Stimulated activated CD4-positive, alpha-beta T cell treated with anti-CD3 and anti-CD28 coated beads, Interleukin-1b, Interleukin-23, amount 100 ng/mL, for 1 hour (primary cell): ENCODE measurements at regions not wholly inside any gene's neighbourhood (a gene's known extent, or its start where the extent isn't known, plus 50 kb on each side); places are given as distances from the start of the nearest gene placed in this dataset.

ENCODE experiments used
- DNase-seq, 2 donors: peaks; one replicate each; pipeline ENCODE4 v3.0.0-alpha.2; 2020; ENCODE audit warnings: low read depth in 2 of 2

DNA sequence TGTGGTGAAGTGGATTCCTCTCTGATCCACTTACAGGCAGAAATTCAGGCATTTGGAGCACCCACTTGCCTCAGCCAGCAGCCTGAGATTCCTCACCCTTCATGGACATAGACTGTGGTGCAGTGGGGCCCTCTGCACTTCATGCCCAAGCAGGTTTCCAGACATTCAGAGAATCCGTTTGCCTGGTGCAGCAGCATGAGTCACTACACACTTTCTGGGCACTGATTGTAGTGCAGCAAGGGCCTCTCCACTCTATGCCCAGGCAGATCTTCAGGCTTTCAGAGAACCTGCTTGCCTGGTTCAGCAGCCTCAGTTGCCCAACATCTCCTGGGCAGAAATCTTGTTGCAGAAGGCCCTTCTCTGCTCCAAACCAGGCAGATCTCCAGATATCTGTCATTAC, 920.9 kb downstream of the SLITRK5 start:
- no peak for DNase-seq

DNA sequence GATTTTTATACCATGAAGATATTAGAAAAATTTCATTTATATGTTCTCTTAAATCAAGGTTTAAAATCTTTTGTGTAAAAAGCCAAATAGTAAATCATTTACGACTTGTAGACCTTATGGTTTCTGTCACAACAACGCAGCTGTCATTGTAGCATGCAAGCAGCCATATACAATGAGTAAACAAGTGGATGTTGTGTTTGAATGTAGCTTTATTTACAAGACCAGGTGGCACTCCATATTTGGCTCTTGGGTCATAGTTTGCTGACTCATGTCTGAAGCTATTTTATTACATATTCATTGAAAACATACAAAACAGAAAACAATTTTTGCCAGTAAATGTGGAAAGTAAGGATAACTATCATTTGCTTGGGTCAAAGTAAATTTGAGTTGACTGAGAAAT, 930.8 kb downstream of the SLITRK5 start:
- no peak for DNase-seq

DNA sequence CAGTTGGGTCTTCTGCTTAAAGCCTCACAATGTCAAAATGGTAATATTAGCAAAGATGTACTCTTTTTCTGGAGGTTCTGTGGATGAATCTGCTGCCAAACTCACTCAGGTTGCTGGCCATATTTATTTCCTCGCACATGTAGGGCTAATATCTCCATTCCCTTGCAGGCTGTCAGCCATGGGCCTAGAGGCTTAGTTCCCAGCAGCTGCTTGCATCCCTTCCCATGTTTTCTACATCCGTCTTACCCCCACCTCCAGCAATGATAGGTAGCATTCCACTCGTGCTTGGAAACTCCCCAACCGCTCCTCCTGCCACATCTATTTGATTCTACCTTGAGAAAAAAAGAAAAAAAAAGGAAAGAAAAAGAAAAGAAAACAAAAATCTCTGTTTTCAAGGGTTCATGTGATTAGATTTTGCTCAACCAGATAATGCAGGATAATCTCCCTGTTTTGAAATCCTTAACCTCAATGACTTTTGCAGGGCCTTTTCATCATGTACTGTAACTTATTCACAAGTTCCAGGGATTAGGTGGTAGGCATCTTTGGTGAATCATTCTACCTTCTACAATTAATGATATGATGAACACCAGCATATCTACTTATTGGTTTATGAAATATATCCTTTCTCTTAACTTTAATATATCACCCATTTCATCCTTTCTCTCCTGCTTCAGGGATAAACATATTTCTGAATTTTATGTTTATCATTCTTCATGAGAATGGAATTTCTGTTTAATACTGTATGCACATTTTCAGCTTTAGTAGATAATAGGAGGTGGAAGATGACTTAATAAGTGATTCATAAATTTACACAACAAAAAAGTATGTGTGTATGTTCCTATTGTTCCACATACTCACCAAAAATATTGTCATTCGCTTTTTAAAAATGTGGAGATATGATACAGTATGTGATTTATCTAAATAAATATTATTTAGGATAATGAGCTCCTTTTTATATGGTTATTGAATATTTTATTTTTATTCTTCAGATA, 931.9 kb downstream of the SLITRK5 start:
- DNase-seq: no peak

DNA sequence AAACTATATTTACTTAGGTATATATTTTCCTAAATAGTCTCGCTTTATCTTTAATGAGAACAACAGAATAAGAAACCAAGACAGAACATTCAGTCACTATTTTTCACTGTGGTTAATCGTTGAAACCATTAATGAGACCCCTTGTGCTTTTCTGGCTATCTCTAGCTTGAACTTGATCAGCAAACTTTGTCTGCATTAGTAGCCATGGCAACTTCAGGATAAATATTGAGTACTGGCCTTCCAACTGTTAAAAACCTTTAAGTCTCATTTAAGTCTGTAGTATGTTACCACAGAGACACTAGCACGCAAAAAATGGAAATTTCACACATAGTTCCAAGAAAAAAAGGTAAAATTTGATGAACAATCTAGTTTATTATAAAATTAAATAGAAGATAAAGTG, 946.0 kb downstream of the SLITRK5 start:
- DNase-seq: no peak

DNA sequence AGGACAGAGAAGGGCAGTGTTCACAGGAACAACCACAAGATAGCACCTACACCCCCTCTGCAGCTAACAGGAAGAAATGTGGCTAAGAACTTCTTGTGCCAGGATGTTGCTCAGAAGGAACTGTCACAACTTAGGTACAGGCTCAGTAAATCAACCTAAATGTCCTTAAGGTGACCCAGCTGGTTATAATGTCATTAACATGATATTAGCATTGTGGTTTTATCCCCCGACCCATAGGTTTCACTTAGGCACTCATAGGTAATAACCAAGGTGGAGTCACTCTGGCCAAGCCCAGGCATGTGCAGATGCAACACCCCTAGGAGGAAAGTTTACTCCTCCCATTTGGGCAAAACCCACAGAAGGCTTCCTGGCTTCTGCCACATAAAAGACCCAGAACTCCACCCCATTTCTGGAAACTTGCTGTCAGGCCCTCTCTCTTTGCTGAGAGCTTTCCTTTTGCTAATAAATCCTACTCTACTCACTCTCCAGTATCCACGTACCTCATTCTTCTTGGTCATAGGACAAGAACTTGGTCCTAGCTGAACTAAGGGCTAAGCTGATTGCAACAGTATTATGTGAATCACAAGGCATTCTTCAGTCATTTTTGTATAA, 951.3 kb downstream of the SLITRK5 start:
- no peak for DNase-seq

DNA sequence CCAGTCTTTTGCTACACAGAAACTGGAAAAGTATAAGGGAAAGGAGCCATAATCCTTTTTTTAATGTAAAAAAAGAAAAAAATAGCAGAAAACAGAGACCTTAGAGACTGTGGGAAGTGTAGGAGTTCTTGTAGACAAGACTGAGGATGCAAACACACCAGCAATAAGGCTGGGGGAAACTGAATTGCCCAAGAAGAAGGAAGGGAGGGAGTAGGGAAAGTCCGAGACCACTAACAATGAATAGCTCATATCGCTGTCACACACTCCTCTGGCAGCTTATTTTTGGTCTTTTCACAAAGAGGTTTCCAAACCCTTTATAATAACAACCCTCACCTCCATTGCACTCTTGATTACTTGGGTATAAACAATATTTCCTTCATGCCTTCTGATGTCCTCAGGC, 952.0 kb downstream of the SLITRK5 start:
- no peak for DNase-seq

DNA sequence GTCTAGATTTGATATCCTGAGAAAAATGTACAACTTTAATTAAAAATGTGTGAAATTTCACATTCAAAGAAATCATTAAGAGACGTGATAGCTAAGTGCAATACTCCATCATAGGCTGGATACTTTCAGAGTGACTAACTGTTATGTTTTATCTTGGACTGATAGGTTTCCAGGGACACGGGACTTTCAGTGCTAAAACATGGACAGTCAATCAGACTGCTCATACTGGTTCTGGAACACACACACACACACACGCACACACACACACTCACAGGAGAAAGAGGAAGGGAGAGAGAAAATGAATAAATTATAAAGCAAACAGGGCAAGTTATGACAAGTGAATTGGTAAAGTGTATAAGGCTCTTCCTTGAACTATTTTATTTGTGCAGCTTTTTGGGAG, 955.9 kb downstream of the SLITRK5 start:
- no peak for DNase-seq

DNA sequence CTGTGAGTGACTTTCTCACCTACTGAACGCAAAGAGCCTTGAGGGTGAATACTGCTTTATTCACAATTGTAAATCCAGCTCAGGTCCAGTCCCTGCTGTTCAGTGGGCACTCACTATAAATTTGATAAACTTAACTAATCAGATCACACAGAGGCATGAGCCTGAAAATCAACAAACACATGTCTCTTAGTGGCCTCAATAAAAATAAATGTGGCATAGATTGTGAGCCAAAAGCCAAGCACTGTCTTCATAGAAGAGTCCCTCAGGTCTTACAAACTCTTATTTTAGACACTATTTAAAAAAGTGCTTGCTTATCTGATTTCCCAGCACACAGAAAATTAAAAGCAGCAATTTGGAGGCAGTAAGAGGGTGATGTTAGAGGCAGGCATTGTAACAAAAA, 957.7 kb downstream of the SLITRK5 start:
- DNase-seq: no peak

DNA sequence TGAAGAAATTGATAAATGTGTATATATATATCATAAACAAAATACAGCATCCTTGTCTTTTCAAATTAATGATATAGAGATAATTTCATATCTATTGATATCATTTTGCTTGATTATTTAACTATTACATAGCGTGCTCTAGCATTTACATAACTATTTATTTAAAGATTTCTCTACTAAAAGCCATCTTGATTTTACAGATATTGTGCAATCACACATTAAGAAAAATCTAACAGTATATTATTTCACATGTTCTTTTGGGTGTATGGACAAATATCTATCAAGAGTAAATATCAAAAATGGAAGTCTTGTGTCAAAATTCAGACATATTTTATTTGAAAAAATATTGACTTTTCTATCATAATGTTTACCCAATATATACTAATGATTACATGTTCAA, 966.8 kb downstream of the SLITRK5 start:
- no peak for DNase-seq

DNA sequence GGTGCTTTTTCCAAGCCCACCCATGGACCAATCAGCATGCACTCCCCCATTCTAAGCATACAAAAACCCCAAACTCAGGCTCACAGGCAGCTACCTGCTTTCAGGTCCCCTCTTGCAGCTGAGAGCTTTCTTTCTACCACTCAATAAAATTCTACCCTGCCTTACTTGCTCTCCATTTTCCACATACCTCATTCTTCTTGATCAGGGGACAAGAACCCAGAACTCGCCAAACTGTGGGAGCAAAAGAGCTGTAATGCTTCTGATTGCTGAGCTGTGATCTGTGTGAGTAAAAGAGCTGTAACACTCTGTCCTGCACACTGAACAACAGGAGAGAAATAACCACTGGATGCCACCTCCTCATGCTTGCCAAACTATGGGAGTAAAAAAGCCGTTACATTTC, 972.1 kb downstream of the SLITRK5 start:
- DNase-seq: no peak

DNA sequence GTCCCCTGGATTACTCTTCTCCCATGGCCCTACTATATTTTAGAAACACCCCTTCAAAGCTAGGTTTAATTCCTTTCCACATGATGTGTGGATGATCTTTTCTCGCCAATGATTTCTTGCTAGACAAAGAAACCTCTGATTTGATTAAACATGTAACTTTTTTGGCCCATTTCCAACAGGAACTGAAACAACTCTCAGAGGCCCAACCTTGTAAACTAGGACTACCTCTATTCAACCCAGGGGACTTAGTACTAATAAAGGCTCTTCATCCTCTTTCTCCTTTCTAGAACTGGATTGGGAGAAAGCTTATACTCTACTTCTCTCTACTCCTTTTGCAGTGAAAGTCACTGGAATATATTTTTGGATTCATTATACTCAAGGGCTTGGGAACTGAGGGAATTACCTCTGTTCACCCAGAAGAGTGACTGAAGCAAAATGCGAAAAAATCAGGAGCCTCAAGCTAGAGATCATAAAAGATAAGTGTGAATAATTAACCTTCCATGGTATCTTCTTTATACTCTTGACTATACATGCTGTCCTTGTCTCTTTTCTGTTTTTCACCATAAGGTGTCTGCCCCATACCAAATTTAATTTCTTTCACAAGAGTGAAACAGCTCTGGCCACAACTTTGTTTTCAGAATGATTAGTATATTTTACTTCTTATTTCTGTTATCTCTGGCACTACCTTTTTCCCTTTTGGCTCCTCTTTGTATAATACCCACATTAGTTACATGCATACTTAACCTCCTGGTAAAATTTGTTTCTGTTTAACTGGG, 977.6 kb downstream of the SLITRK5 start:
- no peak for DNase-seq

DNA sequence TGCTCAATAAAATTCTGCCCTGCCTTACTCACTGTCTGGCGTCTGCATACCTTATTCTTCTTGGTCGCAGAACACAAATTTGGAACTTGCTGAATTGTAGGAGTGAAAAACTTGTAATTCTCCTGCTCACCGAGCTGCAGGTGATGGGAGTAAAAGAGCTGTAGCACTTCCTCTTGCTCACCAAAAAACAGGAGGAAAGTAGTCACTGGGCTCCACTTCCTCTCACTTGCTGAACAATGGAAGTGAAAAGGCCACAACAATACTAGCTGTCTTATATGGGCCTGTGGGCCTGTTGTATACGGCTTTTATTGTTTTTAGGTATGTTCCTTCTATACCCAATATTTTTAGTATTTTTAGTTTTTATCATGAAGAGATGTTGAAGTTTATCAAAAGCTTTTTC, 978.7 kb downstream of the SLITRK5 start:
- DNase-seq: no peak

DNA sequence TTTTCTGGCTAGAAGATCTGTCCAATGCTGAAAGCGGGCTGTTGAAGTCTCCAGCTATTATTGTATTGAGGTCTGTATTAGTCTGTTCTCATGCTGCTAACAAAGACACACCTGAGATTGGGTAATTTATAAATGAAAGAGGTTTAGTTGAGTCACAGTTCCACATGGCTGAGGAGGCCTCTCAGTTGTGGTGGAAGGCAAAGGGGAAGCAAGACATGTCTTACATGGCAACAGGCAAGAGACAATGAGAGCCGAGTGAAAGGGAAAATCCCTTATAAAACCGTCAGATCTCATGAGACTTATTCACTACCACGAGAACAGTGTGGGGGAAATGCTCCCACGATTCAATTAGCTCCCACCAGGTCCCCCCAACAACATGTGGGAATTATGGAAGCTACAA, 980.4 kb downstream of the SLITRK5 start:
- DNase-seq: no peak

DNA sequence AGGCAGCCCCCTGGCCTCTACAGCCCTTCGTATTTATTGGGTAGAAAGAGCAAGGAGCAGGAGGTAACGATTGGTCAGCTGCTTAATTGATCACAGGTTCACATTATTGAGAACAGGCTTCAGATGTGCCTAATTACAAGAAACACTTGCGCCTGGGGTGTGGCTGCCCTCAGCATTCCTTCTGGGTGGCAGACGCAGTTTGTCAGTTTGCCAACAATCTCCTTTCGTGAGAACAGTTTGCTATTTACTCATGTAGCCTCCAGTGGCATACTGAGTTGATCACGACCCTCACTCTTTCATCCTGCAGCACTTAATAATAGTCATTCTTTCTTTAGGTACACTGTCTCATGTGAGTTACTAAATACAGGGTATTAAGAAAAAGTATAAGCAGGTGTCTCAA, 985.6 kb downstream of the SLITRK5 start:
- DNase-seq: no peak

DNA sequence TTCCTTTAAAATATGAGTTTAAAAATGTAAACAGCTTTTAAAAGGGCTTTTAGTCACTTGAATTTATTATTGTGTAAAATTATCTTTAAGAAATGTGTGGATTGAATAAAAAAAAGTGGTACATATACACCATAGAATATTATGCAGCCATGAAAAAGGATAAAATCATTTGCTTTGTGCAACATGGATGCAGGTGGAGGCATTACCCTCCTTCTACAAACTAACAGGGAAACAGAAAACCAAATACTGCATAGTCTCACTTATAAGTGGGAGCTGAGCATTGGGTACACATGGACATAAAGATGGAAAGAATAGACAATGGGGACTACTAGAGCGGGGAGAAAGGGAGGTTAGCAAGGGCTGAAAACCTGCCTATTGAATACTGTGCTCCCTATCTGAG, 999.3 kb downstream of the SLITRK5 start:
- DNase-seq: no peak

DNA sequence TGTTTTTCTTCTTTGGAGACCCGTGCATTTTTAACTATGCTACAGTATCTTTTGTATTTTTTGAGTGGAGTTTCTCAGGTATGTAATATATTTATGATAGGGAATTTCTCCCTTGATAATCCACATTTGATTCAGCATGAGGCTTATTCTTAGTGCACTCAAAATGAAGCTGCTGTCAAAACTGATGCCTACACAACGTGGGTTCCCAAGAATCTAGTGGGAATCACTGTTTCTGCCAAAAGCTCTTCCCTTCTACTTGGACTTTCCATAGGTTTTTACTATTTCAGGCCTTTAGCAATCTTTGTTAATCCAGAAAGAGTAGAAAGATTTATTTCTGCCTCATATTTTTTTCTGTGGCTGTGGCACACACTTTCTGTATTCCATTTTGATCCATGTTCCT, 1003.7 kb downstream of the SLITRK5 start:
- no peak for DNase-seq

DNA sequence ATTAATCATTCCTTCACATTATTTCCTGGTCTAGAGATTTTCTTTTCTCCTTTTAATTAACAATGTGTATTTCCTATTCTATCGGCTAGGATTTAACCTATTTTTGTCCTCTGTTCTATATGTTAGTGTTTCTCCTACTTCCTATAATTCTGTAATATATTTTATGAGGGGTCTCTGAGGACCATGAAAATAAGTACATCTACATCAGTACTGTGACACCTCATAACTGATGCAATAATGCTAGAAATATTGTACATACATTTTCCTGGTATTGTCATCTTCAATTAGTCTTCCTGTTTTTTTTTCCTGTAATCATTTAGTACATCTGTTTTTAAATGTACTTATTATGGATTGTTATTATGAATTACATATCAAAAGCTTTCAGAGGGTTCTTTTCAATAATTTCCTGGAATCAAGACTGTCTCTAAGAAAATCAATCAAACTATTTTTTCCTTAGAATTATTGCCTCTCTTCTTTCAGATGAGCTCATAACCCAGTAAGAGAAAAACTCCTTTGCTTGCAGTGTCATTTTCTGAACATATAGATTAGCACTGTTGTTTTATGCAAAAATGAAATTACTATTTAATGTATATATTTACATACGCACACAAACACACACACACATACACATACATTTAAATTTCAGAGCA, 1004.3 kb downstream of the SLITRK5 start:
- no peak for DNase-seq

DNA sequence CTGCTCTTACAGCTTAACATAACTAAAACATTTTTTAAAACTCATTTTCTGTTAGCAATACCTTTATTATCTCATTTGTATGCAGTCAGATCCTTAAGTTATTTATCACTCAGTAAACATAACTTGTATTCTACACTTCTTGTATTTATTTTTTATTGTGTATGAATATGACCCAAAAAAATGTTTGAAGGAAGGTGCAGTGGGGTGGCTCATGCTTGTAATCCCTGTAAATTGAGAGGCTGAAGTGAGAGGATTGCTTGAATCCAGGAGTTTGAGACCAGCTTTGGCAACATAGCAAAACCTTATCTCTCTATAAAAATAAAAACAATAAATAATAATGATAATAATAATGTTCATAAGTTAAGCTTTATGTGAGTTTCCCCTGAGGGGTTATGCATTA, 1004.8 kb downstream of the SLITRK5 start:
- DNase-seq: no peak

DNA sequence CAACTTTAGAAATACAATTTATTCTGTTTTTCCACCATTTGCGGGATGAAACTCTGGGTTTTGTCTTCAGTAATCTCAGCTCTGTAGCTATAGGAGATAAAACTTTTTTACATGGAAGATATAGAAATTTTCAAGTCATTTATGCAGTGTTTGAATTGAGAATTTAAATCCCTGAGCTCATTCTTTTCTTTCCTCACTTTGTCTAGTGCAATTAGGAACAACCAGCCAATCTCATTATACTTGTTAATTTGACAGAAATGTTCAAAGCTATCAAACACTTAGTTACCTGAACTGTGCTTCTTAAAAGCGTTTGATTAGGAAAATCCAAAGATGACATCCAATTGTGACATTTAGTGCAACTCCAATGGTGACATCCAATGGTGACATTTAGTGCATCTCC, 1014.3 kb downstream of the SLITRK5 start:
- no peak for DNase-seq

DNA sequence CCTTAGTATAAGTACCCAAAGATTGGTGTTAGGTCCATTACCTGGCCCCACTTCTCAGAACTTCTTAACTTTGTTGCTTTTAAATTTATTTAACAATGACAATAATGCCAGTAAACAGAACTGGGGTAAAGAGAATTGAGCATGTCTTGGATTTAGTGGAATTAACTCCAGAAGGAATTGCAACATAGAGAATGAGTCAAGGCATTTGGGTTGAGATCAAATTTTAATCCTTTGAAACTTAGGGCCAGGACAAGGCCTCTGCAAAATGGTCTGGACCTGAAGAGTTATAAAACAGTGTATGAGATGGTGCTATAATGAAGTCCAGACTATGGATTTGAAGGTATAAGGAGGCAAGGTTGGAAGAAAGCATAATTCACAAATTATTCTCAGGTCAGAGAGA, 1030.4 kb downstream of the SLITRK5 start:
- no peak for DNase-seq

DNA sequence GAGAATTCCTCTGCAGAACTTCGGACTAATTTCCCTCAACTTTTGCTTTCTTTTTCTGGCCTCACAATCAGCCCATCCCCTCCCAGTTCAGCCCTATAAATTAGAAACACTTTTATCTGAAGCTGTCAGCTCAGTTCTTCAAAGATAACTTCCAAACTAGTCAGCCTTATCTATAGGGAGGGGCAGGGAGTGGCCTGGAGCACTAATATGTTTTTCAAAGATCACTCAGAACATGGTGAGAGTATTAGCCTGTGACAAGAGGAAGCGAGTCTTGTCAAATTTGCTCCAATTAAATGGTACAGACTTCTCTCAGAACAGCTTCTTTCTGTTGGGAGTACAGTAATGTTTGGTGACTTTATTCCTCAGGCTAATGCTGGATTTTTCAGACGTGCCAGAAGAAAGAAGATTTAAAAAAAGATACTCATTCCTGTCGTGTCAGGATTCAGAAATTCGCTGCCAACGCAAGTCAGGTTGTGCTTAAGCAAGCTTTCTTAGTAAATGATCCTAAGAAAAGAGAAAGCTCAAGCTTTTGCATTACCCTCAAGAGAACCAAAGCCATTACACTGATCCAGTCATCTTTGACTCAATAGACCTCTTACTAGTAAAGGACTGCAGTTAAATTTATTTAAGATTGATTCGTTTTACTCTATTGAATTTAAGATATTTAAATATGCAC, 1033.6 kb downstream of the SLITRK5 start:
- no peak for DNase-seq

DNA sequence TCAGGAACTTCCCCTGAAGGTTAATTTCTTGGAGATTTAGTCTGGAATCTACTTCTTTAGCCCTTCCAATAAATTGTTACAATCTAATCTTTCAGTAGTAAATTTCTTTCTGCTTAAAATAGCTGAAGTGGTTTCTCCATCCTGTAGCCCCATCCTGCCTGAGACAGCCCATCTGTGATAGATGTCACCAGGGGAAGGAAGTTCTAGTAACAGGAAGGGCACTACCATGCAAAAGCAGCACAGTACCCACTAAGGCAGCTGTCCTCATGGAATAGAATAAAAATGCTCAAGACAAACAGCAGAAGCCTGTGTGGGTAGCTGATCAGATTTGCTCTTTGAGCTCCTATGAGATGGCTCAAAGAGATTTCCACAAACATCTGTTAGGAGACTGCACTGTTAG, 1036.5 kb downstream of the SLITRK5 start:
- no peak for DNase-seq
